ENCODE measurements at regions not wholly inside any gene's neighbourhood (a gene's known extent, or its start where the extent isn't known, plus 50 kb on each side); places are given as distances from the start of the nearest gene placed in this dataset.

GRCh38 chr2:164060031-164060430 is 324.2 kb upstream of the FIGN start:
- TF ChIP-seq CTCF (IDR thresholded peaks at IDR 0.05): no peak
- TF ChIP-seq POLR2A (IDR thresholded peaks at IDR 0.05): no peak
- TF ChIP-seq POLR2AphosphoS5 (IDR thresholded peaks at IDR 0.05): no peak
